HG02840 (cell line): ENCODE measurements at regions not wholly inside any gene's neighbourhood (a gene's known extent, or its start where the extent isn't known, plus 50 kb on each side); places are given as distances from the start of the nearest gene placed in this dataset.

Source experiments
- ATAC-seq: cut with Tn5 transposase; IDR thresholded peaks from one replicate; pipeline ENCODE4 v1.9.1; 2021; ENCODE audit warnings: mild to moderate bottlenecking, moderate library complexity, moderate number of reproducible peaks; ENCODE audit not compliant: unreplicated experiment, low FRiP score

- no peak for ATAC-seq
These were observed 655.8 kb upstream of the MGAT4C start for GRCh38 chr12:86911973-86912372.

- no peak for ATAC-seq
These were observed 647.0 kb upstream of the MGAT4C start for GRCh38 chr12:86903159-86903558.

GRCh38 chr12:86860776-86861175, 604.6 kb upstream of the MGAT4C start:
- no peak for ATAC-seq

GRCh38 chr12:86852451-86852850, 596.3 kb upstream of the MGAT4C start:
- no peak for ATAC-seq

GRCh38 chr12:86838711-86839110, 582.5 kb upstream of the MGAT4C start:
- ATAC-seq, result no peak

- no peak for ATAC-seq
These were observed 582.1 kb upstream of the MGAT4C start for GRCh38 chr12:86838260-86838659.

GRCh38 chr12:86837246-86837645, 581.1 kb upstream of the MGAT4C start:
- no peak for ATAC-seq

GRCh38 chr12:86834217-86834616, 578.0 kb upstream of the MGAT4C start:
- no peak for ATAC-seq

GRCh38 chr12:86827409-86827808, 571.2 kb upstream of the MGAT4C start:
- ATAC-seq, result no peak

GRCh38 chr12:86826051-86826450, 569.9 kb upstream of the MGAT4C start:
- ATAC-seq, result no peak

- no peak for ATAC-seq
These were observed 545.2 kb upstream of the MGAT4C start for GRCh38 chr12:86801439-86801838.

GRCh38 chr12:86799616-86800015, 543.4 kb upstream of the MGAT4C start:
- ATAC-seq, result no peak

- no peak for ATAC-seq
These were observed 540.4 kb upstream of the MGAT4C start for GRCh38 chr12:86796550-86796949.

GRCh38 chr12:86788661-86789060, 532.5 kb upstream of the MGAT4C start:
- no peak for ATAC-seq

- ATAC-seq, result no peak
These were observed 531.2 kb upstream of the MGAT4C start for GRCh38 chr12:86787419-86787818.

GRCh38 chr12:86777325-86777724, 521.1 kb upstream of the MGAT4C start:
- ATAC-seq, result no peak

GRCh38 chr12:86774841-86775388, 518.7 kb upstream of the MGAT4C start:
- no peak for ATAC-seq

GRCh38 chr12:86772696-86773095, 516.5 kb upstream of the MGAT4C start:
- ATAC-seq, result no peak

GRCh38 chr12:86770871-86771270, 514.7 kb upstream of the MGAT4C start:
- ATAC-seq, result no peak

- ATAC-seq, result no peak
These were observed 492.7 kb upstream of the MGAT4C start for GRCh38 chr12:86748894-86749293.

GRCh38 chr12:86744547-86745212, 488.5 kb upstream of the MGAT4C start:
- ATAC-seq, result no peak

GRCh38 chr12:86743875-86744536, 487.8 kb upstream of the MGAT4C start:
- no peak for ATAC-seq
